Esophagus muscularis mucosa (tissue), 4 donors: ENCODE measurements at regions not wholly inside any gene's neighbourhood (a gene's known extent, or its start where the extent isn't known, plus 50 kb on each side); places are given as distances from the start of the nearest gene placed in this dataset.

ENCODE experiments used
- EP300 ChIP-seq: sonication (generic); formaldehyde crosslinking; IDR thresholded peaks from one replicate; pipeline ENCODE4 v1.6.1; 2017; ENCODE audit warnings: antibody characterized with exemption
- POLR2A ChIP-seq: fragments of 450-650 bp; IDR thresholded peaks from one replicate; pipeline ENCODE4 v1.6.1; 2017; ENCODE audit warnings: antibody characterized with exemption, moderate library complexity, mild to moderate bottlenecking, low read depth
- POLR2AphosphoS5 ChIP-seq, 2 donors: sonication (generic); formaldehyde crosslinking; IDR thresholded peaks; one replicate each; pipeline ENCODE4 v1.6.1; 2017; ENCODE audit warnings: antibody characterized with exemption in 2 of 2
- TF ChIP-seq, protein P1 (sequence below), 3 experiments: fragments of 200-600 bp in 2 of 3; fragments of 450-650 bp in 1 of 3; sonication (generic) in 2 of 3; IDR thresholded peaks; one replicate each; pipeline ENCODE4 v1.5.1; 2017 to 2019; ENCODE audit warnings: antibody characterized with exemption in 3 of 3, mild to moderate bottlenecking in 2 of 3, moderate library complexity in 1 of 3

GRCh38 chr2:129347486-129348217 is 631.8 kb upstream of the RAB6C start:
- TF ChIP-seq, protein P1, sequence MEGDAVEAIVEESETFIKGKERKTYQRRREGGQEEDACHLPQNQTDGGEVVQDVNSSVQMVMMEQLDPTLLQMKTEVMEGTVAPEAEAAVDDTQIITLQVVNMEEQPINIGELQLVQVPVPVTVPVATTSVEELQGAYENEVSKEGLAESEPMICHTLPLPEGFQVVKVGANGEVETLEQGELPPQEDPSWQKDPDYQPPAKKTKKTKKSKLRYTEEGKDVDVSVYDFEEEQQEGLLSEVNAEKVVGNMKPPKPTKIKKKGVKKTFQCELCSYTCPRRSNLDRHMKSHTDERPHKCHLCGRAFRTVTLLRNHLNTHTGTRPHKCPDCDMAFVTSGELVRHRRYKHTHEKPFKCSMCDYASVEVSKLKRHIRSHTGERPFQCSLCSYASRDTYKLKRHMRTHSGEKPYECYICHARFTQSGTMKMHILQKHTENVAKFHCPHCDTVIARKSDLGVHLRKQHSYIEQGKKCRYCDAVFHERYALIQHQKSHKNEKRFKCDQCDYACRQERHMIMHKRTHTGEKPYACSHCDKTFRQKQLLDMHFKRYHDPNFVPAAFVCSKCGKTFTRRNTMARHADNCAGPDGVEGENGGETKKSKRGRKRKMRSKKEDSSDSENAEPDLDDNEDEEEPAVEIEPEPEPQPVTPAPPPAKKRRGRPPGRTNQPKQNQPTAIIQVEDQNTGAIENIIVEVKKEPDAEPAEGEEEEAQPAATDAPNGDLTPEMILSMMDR (IDR thresholded peaks at IDR 0.05): no peak
- TF ChIP-seq POLR2A (no peak), POLR2AphosphoS5 (IDR thresholded peaks at IDR 0.05) (no peak), EP300 (no peak)
